ENCODE measurements at regions not wholly inside any gene's neighbourhood (a gene's known extent, or its start where the extent isn't known, plus 50 kb on each side); places are given as distances from the start of the nearest gene placed in this dataset.

DNA sequence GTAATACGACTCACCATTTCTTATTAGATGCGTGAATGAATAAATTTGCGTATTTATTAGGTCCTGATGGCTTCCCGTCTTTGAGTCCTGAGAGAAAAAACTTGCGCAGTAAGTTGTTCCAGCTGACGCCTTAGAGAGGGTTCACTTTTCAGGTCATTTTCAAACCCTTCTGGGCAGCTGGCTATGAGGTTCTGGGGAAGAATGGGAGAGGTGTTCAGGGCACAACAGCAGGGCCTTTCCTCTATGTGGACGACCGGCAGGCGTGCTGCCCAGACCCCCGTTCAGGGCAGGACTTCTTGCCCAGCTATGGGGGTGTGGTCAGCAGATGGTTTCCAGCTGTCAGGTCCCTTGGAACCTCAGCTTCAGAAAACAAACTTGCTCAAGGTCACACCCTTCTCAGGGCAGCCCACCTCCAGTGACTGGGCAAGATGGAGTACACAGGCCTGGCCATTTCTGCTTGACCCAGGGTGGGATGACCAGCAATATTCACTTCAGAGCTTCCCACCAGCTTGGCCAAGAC lies 61.1 kb upstream of the TNP1 start:
- Mint-ChIP-seq H3K27me3 (ENCODE audit: unreplicated experiment) (peaks cover 4% of the 10 kb centered on the region), H3K4me1 (ENCODE audit: low read depth, unreplicated experiment) (peaks cover 22% of the 10 kb centered on the region), H3K27ac (ENCODE audit: unreplicated experiment) (peak overlapping the region; percentile 11), H3K4me3 (ENCODE audit: unreplicated experiment) (no peak overlapping the region), H3K9me3 (ENCODE audit: unreplicated experiment) (peaks cover 2% of the 10 kb centered on the region), H3K36me3 (ENCODE audit: unreplicated experiment) (no peaks in the 10 kb centered on the region)
- no peak for DNase-seq
- TF ChIP-seq, protein P1, sequence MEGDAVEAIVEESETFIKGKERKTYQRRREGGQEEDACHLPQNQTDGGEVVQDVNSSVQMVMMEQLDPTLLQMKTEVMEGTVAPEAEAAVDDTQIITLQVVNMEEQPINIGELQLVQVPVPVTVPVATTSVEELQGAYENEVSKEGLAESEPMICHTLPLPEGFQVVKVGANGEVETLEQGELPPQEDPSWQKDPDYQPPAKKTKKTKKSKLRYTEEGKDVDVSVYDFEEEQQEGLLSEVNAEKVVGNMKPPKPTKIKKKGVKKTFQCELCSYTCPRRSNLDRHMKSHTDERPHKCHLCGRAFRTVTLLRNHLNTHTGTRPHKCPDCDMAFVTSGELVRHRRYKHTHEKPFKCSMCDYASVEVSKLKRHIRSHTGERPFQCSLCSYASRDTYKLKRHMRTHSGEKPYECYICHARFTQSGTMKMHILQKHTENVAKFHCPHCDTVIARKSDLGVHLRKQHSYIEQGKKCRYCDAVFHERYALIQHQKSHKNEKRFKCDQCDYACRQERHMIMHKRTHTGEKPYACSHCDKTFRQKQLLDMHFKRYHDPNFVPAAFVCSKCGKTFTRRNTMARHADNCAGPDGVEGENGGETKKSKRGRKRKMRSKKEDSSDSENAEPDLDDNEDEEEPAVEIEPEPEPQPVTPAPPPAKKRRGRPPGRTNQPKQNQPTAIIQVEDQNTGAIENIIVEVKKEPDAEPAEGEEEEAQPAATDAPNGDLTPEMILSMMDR (IDR thresholded peaks at IDR 0.05; ENCODE audit: partially characterized antibody, unreplicated experiment): no peak

DNA sequence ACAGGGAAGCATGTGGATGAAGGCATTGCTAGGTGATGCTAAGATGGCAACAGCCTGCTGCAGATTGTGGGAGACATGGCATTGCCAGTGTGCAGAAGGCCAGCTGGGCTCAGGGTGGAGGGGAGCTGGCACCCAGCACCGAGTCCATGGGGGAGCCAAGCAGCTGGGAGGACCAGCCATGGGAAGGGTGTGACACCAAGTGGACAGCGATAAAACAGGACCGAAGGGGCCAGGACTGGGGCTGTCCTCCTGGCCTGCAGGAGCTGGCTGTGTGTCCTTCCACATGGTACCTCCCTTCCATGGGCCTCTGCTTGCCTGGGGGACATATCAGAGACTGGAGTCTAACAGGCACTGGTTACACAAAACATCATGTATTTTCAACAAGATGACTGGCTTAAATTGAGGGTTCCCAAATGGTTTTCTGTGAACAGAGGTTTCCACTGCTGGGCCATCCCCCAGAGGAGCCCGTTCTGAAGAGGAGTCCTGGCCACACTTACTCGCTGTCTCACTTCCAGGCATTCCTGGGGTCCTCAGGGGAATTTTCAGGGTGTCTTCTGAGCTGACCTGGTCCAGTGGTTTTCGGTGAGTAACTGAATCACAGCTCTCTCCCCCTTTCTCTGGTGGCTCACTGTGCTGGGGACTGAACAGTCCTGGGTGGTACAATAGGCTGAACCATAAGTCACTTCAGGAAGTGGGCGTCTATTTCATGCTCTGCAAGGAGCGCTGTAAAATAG lies 60.4 kb upstream of the TNP1 start:
- peaks cover 4% of the 10 kb centered on the region for H3K36me3 Mint-ChIP-seq (ENCODE audit: unreplicated experiment)
- DNase-seq: no peak
- no peak overlapping the region for H3K27ac Mint-ChIP-seq (ENCODE audit: unreplicated experiment)
- H3K9me3 Mint-ChIP-seq (ENCODE audit: unreplicated experiment): peaks cover 4% of the 10 kb centered on the region
- peaks cover 20% of the 10 kb centered on the region for H3K4me1 Mint-ChIP-seq (ENCODE audit: low read depth, unreplicated experiment)
- H3K27me3 Mint-ChIP-seq (ENCODE audit: unreplicated experiment): peaks cover 4% of the 10 kb centered on the region
- TF ChIP-seq, protein P1 (IDR thresholded peaks at IDR 0.05; ENCODE audit: partially characterized antibody, unreplicated experiment): no peak
- no peak overlapping the region for H3K4me3 Mint-ChIP-seq (ENCODE audit: unreplicated experiment)

DNA sequence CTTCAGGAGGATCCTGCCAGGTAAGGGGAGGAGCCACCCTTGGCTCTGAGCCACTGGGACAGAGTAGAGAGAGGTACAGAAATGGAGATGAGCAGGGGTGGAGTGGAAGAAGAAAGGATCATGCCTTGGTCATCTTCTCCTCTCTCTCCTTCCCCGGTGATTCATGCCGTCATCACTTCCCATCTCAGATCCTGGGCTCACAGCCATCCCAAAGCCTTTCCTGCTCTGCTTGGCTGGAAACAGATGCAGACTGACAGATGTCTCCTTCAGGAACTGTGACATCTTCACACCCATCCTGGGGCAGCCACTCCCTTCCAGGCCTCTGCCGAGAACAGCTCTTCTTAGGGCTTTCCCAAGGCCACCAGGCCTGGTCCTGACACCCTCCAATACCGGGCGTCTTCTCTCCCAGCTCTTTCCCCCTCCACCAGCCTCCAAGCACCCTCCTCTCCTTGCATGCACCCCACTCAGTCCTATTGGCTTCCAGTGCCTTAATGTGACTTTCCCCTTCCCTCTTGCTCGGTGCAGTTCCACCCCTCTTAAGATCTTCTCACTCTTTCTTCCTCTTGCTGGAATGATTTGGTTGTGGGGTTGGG lies 58.3 kb upstream of the TNP1 start:
- TF ChIP-seq, protein P1 (IDR thresholded peaks at IDR 0.05; ENCODE audit: partially characterized antibody, unreplicated experiment): no peak
- no peak for DNase-seq
- Mint-ChIP-seq H3K36me3 (ENCODE audit: unreplicated experiment) (peaks cover 6% of the 10 kb centered on the region), H3K9me3 (ENCODE audit: unreplicated experiment) (peaks cover 4% of the 10 kb centered on the region), H3K4me1 (ENCODE audit: low read depth, unreplicated experiment) (peaks cover 20% of the 10 kb centered on the region), H3K4me3 (ENCODE audit: unreplicated experiment) (no peak overlapping the region), H3K27ac (ENCODE audit: unreplicated experiment) (no peak overlapping the region), H3K27me3 (ENCODE audit: unreplicated experiment) (peaks cover 4% of the 10 kb centered on the region)

DNA sequence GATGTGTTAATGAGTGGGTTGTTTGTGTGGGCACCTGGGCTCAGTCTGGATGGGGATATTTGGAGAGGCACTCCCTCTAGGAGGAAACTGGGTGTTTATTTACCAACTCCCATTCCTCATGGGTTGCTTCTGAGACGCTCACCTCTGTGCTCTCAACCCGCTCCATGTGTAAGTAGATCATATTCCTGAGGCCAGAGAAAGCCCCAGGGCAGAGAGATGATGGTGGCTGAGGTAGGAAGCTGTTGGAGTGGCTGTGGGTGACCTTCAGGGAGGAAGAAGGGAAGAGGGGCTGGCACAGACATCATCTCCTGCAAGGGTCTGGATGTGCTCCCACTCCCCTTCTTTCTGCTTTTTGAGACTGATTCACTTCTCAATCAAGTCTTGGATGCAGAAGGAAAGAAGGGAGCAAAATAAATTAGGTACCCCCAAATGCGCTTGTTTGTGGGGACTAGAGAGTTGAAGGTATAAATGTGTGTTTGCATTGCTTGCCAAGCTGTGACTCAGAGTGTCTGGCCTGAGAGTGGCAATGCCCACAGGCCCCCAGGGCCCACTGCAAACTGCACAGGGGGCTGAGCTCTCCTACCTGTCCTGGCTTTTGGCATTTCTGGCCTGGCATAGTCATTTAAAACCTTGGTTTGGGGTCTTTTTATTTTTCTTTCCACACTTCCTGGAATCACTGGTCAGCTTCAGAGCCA lies 57.2 kb upstream of the TNP1 start:
- Mint-ChIP-seq H3K36me3 (ENCODE audit: unreplicated experiment) (peaks cover 6% of the 10 kb centered on the region), H3K4me3 (ENCODE audit: unreplicated experiment) (no peak overlapping the region), H3K4me1 (ENCODE audit: low read depth, unreplicated experiment) (peaks cover 20% of the 10 kb centered on the region), H3K27ac (ENCODE audit: unreplicated experiment) (no peak overlapping the region), H3K27me3 (ENCODE audit: unreplicated experiment) (peaks cover 4% of the 10 kb centered on the region), H3K9me3 (ENCODE audit: unreplicated experiment) (peaks cover 4% of the 10 kb centered on the region)
- DNase-seq: no peak
- TF ChIP-seq, protein P1 (IDR thresholded peaks at IDR 0.05; ENCODE audit: partially characterized antibody, unreplicated experiment): no peak

Measured in glutamatergic neuron (in vitro differentiated cells).